KMS-11 (cell line): ENCODE measurements at regions not wholly inside any gene's neighbourhood (a gene's known extent, or its start where the extent isn't known, plus 50 kb on each side); places are given as distances from the start of the nearest gene placed in this dataset.

Experiments used
- H2AFZ ChIP-seq: fragments of 200-600 bp; sonication (generic); 2 replicates; pipeline ENCODE4 v1.6.1; 2016; ENCODE audit warnings: antibody characterized with exemption, mixed run types, low read depth
- H3K27ac ChIP-seq: fragments of 200-600 bp; sonication (generic); 2 replicates; pipeline ENCODE4 v1.6.1; 2016; ENCODE audit warnings: mild to moderate bottlenecking, mixed run types
- H3K27me3 ChIP-seq: fragments of 200-600 bp; sonication (generic); 2 replicates; pipeline ENCODE4 v1.6.1; 2017; ENCODE audit warnings: mild to moderate bottlenecking, low read depth, mixed run types, moderate library complexity; ENCODE audit not compliant: insufficient read depth
- H3K36me3 ChIP-seq: fragments of 200-600 bp; sonication (generic); 2 replicates; pipeline ENCODE4 v1.6.1; 2017; ENCODE audit warnings: mild to moderate bottlenecking, mixed run types; ENCODE audit not compliant: insufficient read depth
- H3K4me1 ChIP-seq: fragments of 200-600 bp; sonication (generic); 2 replicates; pipeline ENCODE4 v1.6.1; 2016; ENCODE audit warnings: mild to moderate bottlenecking, low read depth, mixed run types; ENCODE audit not compliant: poor library complexity, severe bottlenecking
- H3K4me2 ChIP-seq: fragments of 200-600 bp; sonication (generic); 2 replicates; pipeline ENCODE4 v1.7.0; 2016; ENCODE audit warnings: mild to moderate bottlenecking, mixed run types
- H3K4me3 ChIP-seq: fragments of 200-600 bp; sonication (generic); IDR thresholded peaks from 2 replicates; pipeline ENCODE4 v1.6.1; 2017; ENCODE audit warnings: low read depth, low read length, mixed read lengths; ENCODE audit not compliant: insufficient read depth
- H3K79me2 ChIP-seq: fragments of 200-600 bp; sonication (generic); 2 replicates; pipeline ENCODE4 v1.6.1; 2016; ENCODE audit warnings: low read depth, mixed run types; ENCODE audit not compliant: insufficient read depth
- H3K9ac ChIP-seq: fragments of 200-600 bp; sonication (generic); 2 replicates; pipeline ENCODE4 v1.6.1; 2016; ENCODE audit warnings: mild to moderate bottlenecking, mixed run types
- H4K20me1 ChIP-seq: fragments of 200-600 bp; sonication (generic); 2 replicates; pipeline ENCODE4 v1.6.1; 2016; ENCODE audit warnings: mild to moderate bottlenecking, mixed run types; ENCODE audit not compliant: insufficient read depth
- CTCF ChIP-seq: fragments of 200-600 bp; sonication (generic); conservative IDR thresholded peaks from 2 replicates; pipeline ENCODE4 v1.6.1; 2017; ENCODE audit warnings: low read depth, mild to moderate bottlenecking, antibody characterized with exemption, low read length, moderate library complexity, mixed read lengths

GRCh38 chr12:43106355-43106754 lies 445.6 kb downstream of the ADAMTS20 start:
- Histone ChIP-seq H4K20me1 (no peaks in the 10 kb centered on the region), H3K79me2 (no peaks in the 10 kb centered on the region), H3K27ac (no peak overlapping the region), H3K4me1 (no peaks in the 10 kb centered on the region), H3K4me3 (no peak overlapping the region), H3K27me3 (no peaks in the 10 kb centered on the region), H3K9ac (no peak overlapping the region), H3K36me3 (no peaks in the 10 kb centered on the region), H2AFZ (no peak overlapping the region), H3K4me2 (no peak overlapping the region)
- no peak for TF ChIP-seq CTCF

GRCh38 chr12:43105426-43105981 lies 446.5 kb downstream of the ADAMTS20 start:
- H4K20me1 ChIP-seq: no peaks in the 10 kb centered on the region
- H3K4me3 ChIP-seq: no peak overlapping the region
- no peak overlapping the region for H3K9ac ChIP-seq
- no peak overlapping the region for H2AFZ ChIP-seq
- TF ChIP-seq CTCF: no peak
- H3K27me3 ChIP-seq: no peaks in the 10 kb centered on the region
- no peak overlapping the region for H3K4me2 ChIP-seq
- H3K27ac ChIP-seq: no peak overlapping the region
- no peaks in the 10 kb centered on the region for H3K4me1 ChIP-seq
- no peaks in the 10 kb centered on the region for H3K36me3 ChIP-seq
- H3K79me2 ChIP-seq: no peaks in the 10 kb centered on the region

GRCh38 chr12:43104494-43104893 lies 447.5 kb downstream of the ADAMTS20 start:
- H3K27ac ChIP-seq: no peak overlapping the region
- H3K4me2 ChIP-seq: no peak overlapping the region
- no peaks in the 10 kb centered on the region for H4K20me1 ChIP-seq
- H3K36me3 ChIP-seq: no peaks in the 10 kb centered on the region
- H2AFZ ChIP-seq: no peak overlapping the region
- no peaks in the 10 kb centered on the region for H3K4me1 ChIP-seq
- H3K4me3 ChIP-seq: no peak overlapping the region
- no peaks in the 10 kb centered on the region for H3K27me3 ChIP-seq
- TF ChIP-seq CTCF: no peak
- H3K9ac ChIP-seq: no peak overlapping the region
- H3K79me2 ChIP-seq: no peaks in the 10 kb centered on the region

- Histone ChIP-seq H3K27ac (no peak overlapping the region), H3K4me3 (no peak overlapping the region), H3K4me1 (no peaks in the 10 kb centered on the region), H4K20me1 (no peaks in the 10 kb centered on the region), H3K79me2 (no peaks in the 10 kb centered on the region), H3K27me3 (no peaks in the 10 kb centered on the region), H3K9ac (no peak overlapping the region), H3K36me3 (no peaks in the 10 kb centered on the region), H2AFZ (no peak overlapping the region), H3K4me2 (no peak overlapping the region)
- TF ChIP-seq CTCF: no peak
Observed at GRCh38 chr12:43103866-43104265, 448.1 kb downstream of the ADAMTS20 start.
